Stimulated activated CD4-positive, alpha-beta T cell treated with anti-CD3 and anti-CD28 coated beads, Interleukin-12 subunit alpha, Interleukin-12 subunit beta, amount 100 ng/mL, for 48 hours (primary cell): ENCODE measurements at regions not wholly inside any gene's neighbourhood (a gene's known extent, or its start where the extent isn't known, plus 50 kb on each side); places are given as distances from the start of the nearest gene placed in this dataset.

Experiments
- DNase-seq, 3 donors: peaks; one replicate each; pipeline ENCODE4 v3.0.0-alpha.2; 2020; ENCODE audit warnings: low read depth in 2 of 3, low spot score in 1 of 3

GRCh38 chr6:142679907-142680700, 264.9 kb downstream of the HIVEP2 start:
- DNase-seq = peak in 2 of 3 donors; percentile 26 to 57

GRCh38 chr6:142681099-142681498, 263.9 kb downstream of the HIVEP2 start:
- no peak for DNase-seq

- DNase-seq = no peak
Observed at GRCh38 chr6:142682985-142683384, 262.0 kb downstream of the HIVEP2 start.

GRCh38 chr6:142683714-142684141, 261.2 kb downstream of the HIVEP2 start:
- no peak for DNase-seq

GRCh38 chr6:142684371-142684770, 260.6 kb downstream of the HIVEP2 start:
- DNase-seq = no peak

GRCh38 chr6:142685852-142686506, 259.0 kb downstream of the HIVEP2 start:
- DNase-seq = no peak

GRCh38 chr6:142686507-142686887, 258.5 kb downstream of the HIVEP2 start:
- DNase-seq = no peak

- DNase-seq = peak; percentile 39 to 74 (median 48)
Observed at GRCh38 chr6:142692942-142693341, 252.0 kb downstream of the HIVEP2 start.

- DNase-seq = no peak
Observed at GRCh38 chr6:142693441-142693840, 251.5 kb downstream of the HIVEP2 start.

- DNase-seq = no peak
Observed at GRCh38 chr6:142694054-142694453, 250.9 kb downstream of the HIVEP2 start.

GRCh38 chr6:142695016-142695415, 250.0 kb downstream of the HIVEP2 start:
- no peak for DNase-seq

GRCh38 chr6:142696123-142697000, 248.6 kb downstream of the HIVEP2 start:
- no peak for DNase-seq

- no peak for DNase-seq
Observed at GRCh38 chr6:142697001-142697335, 248.0 kb downstream of the HIVEP2 start.

GRCh38 chr6:142697922-142698321, 247.1 kb downstream of the HIVEP2 start:
- DNase-seq = no peak

- no peak for DNase-seq
Observed at GRCh38 chr6:142698751-142699150, 246.2 kb downstream of the HIVEP2 start.

GRCh38 chr6:142699391-142699790, 245.6 kb downstream of the HIVEP2 start:
- DNase-seq = no peak

GRCh38 chr6:142700032-142700431, 244.9 kb downstream of the HIVEP2 start:
- no peak for DNase-seq

GRCh38 chr6:142700671-142701312, 244.2 kb downstream of the HIVEP2 start:
- DNase-seq = no peak
